ENCODE measurements at regions not wholly inside any gene's neighbourhood (a gene's known extent, or its start where the extent isn't known, plus 50 kb on each side); places are given as distances from the start of the nearest gene placed in this dataset.
A peak's percentile ranks its signal among the peaks of the same experiment; 100 is the strongest.

DNA sequence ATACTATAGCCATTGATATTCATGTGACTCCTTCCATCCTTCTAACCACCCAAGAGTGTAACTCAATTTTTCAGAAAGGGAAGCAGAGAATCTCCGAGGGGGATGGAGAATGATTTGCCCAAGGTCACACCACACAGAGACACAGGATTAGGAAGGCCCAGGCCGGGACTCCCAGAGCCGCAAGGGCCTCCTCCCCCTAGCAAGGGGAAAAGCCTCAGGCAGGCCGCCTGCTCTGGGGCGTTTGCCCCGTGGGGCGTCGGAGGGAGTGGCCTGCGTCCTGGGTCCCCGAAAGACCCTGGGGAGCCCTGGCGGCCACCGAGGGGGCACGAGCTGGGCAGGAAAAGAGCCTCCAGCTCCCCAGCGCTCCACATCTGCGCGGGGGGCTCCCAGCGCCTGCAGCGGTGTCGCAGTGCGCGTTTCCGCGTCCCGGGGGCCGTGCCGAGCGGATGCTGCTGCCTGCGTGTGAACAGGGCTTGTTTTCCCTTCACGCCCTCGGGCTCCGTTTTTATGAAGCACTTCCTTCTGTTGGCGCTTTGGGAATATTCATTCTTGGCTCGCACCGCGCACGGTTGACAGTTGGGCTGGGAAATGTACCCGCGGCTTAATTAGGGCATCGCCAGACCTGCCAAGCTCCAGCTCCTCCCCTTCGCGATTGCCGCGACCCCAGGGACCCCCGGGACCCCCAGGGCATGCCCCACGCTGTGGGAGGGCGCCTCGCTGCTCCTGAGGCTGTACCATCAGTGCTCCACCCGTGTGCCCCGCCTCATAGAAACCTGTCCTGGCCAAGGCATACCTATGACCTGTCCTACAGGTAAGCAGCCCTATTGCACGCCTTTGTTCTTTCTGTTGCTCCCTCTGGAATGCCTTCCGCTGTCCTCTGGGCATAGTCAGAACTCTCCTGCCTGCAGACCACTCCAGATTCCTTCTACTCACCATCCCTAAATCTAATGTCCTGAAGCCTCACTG is 158.9 kb upstream of the GLI2 start:
- DNase-seq = peak; percentile 80

DNA sequence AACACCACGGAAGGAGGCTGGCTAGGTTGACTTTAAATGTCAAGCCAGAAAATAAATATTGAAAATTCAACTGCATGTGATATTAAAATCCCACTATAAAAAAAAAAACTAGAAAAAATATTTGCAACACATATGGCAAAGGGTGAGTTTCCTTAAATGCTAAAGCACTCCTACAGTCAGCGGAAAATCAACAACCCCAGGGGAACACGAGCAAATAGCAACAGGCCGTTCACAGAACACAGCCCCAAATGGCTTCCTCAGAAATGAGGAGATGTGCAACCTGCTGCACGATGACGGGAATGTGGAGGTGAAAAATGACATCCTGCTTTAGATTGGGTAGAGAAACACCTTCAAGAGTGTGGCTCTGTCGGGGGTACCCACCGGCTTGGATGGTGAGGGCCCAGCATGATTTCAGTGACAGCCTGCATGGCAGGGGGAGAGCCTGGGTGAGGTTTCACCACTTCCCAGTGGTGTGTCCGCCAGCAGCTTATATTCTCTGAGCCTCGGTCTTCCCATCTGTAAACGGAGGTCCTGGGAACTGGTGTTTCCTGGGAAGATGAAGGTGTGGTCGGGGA is 157.9 kb upstream of the GLI2 start:
- DNase-seq = no peak

GRCh38 chr2:120578576-120579352 is 156.9 kb upstream of the GLI2 start:
- DNase-seq = no peak

GRCh38 chr2:120579916-120580685 is 155.6 kb upstream of the GLI2 start:
- DNase-seq = no peak

GRCh38 chr2:120580709-120581108 is 155.0 kb upstream of the GLI2 start:
- DNase-seq = no peak

GRCh38 chr2:120583121-120583520 is 152.5 kb upstream of the GLI2 start:
- DNase-seq = no peak

DNA sequence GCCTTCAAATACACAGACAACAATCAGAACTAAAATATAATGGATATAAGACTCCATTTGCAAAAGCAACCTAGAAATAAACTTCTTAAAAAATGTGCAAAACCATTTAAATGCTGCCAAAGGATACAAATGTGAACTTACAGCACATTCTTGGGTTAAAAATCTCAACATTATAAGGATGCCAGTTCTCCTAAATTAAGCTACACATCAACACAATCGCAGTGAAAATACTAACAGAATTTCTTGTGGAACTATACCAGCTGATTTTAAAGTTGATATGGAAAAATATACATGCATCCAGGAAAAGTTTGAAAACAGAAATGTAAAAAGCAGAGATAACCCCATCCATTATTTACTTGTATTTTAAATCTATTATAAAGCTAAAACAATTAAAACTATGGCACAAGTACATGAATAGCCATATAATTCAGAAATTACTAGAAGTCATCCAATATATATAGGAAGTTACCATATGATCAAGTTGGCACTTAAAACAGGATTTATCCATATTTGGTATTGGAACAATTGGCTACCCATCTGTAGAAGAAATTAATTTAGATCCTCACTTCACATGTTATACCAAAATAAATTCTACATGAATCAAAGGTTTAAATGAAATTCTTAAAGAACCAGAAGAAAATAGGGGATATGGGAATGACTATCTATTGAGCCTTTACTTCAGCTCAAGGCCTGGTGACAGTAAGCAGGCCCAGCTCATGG is 151.7 kb upstream of the GLI2 start:
- no peak for DNase-seq

GRCh38 chr2:120586507-120587278 is 149.0 kb upstream of the GLI2 start:
- no peak for DNase-seq

DNA sequence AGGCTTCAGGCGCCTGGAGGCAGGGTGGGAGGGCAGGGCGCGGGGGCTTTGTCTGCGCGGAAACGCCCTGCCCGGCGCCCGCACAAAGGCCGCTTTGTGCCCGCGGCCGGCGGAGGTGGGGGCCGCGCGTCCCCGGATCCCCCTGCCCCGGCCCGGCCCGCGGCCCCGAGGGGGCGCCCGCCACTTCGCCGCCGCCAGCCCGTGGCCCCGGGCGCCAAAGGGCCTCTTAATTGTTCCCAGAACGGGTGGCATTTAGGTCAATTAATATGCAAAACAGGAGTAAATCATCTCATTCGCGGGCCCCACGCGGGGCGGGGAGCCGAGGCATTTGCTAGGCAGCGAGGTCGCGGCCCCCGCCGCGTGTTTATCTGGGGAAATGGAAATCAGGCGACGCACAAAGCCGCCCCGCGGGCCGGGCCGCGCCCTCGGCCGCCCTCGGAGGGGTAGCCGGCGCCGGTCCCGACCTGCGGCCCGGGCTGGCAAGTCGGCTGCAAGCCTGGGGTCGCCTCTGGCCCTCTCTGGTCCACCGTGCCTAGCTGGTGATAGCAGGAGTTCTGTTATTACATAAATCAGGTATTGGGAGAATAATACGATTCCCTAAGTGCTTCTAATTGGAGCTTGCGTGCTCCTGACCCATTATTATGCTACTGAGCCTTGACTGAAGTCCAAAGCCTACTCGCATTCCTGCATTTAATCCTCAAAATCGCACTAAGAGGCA is 148.2 kb upstream of the GLI2 start:
- DNase-seq = no peak

GRCh38 chr2:120587997-120588336 is 147.7 kb upstream of the GLI2 start:
- no peak for DNase-seq

DNA sequence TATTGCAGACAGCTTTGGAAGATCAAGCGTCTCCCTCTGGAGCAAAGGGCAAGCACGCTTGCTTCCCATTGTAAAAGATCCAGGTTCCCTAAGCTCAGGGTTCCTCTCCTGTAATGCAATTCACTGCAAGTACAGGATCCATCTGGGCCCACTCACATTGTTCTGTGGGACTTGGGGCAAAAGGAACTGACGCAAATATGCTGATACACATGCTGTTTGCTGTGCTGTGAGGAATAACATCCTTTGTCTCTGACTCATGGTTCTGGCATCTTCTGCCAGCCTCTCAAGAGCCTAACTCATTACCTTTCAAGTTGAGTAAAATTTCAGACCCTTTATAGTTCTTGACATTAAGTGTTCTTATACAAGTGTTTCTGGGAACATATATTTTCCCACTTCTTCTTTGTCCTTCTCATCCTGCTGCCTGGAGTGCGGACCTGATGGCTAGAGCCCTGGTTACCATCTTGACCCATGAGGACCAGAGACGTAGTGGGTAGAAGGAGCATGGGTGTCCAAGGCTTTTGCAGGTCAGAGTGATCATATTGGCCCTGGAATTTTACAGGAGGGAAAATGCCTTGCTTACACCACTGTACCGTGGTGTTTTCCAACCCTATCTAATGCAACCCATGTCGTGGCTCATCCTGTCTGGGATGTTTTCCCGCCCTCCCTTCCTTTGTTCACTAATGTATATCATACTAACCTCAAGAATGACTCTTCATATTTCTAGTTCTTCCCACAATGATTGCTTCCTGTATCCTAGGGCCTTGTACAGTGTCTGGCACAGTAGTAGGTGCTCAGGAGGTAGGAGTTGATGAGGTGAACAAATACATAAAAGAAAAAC is 145.7 kb upstream of the GLI2 start:
- DNase-seq = peak; percentile 93

GRCh38 chr2:120590841-120591240 is 144.8 kb upstream of the GLI2 start:
- no peak for DNase-seq

DNA sequence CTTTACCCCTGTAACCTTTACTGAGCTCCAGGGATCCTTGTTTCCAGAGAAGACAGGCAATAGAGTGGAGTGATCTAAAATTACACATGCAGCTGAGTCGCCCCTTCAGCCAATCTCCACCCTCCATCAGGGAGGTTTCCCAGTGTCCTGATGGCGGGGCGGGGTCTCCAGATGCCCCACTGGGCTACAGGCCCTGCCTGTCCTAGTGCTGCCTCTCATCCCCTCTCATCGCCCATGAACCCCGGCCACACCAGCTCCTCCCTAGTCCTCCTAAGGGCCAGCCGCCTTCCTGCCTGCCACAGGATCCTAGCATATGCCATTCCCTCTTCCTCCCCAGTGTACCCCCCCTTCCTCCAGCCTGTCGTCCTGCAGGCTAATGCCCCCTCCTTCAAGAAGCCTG is 144.1 kb upstream of the GLI2 start:
- DNase-seq = no peak

GRCh38 chr2:120592084-120592483 is 143.6 kb upstream of the GLI2 start:
- DNase-seq = no peak

- DNase-seq = no peak
Observed at GRCh38 chr2:120593921-120594686, 141.6 kb upstream of the GLI2 start.

- DNase-seq = no peak
Observed at GRCh38 chr2:120594856-120595685, 140.6 kb upstream of the GLI2 start.

GRCh38 chr2:120595739-120596138 is 139.9 kb upstream of the GLI2 start:
- no peak for DNase-seq

GRCh38 chr2:120596191-120596811 is 139.4 kb upstream of the GLI2 start:
- DNase-seq = no peak

Data from EL (cell line).